ENCODE measurements at regions not wholly inside any gene's neighbourhood (a gene's known extent, or its start where the extent isn't known, plus 50 kb on each side); places are given as distances from the start of the nearest gene placed in this dataset.

GRCh38 chr6:170461556-170462365 is 91.3 kb downstream of the PSMB1 start:
- no peak for DNase-seq (ENCODE audit: low spot score)
- in situ Hi-C loops (cut with MboI; ENCODE audit: low sequenced_read_pairs, unreplicated experiment) = no loop called here
- no peak for TF ChIP-seq CTCF (IDR thresholded peaks at IDR 0.05; ENCODE audit: borderline replicate concordance, control extremely low read depth, extremely low read depth, insufficient read depth, missing control alignments)

GRCh38 chr6:170461111-170461510 is 92.0 kb downstream of the PSMB1 start:
- DNase-seq (ENCODE audit: low spot score) = no peak
- in situ Hi-C loops (cut with MboI; ENCODE audit: low sequenced_read_pairs, unreplicated experiment) = no loop called here
- no peak for TF ChIP-seq CTCF (IDR thresholded peaks at IDR 0.05; ENCODE audit: borderline replicate concordance, control extremely low read depth, extremely low read depth, insufficient read depth, missing control alignments)

GRCh38 chr6:170460641-170461040 is 92.5 kb downstream of the PSMB1 start:
- no peak for DNase-seq (ENCODE audit: low spot score)
- in situ Hi-C loops (cut with MboI; ENCODE audit: low sequenced_read_pairs, unreplicated experiment) = no loop called here
- no peak for TF ChIP-seq CTCF (IDR thresholded peaks at IDR 0.05; ENCODE audit: borderline replicate concordance, control extremely low read depth, extremely low read depth, insufficient read depth, missing control alignments)

GRCh38 chr6:170459451-170459850 is 93.7 kb downstream of the PSMB1 start:
- in situ Hi-C loops (cut with MboI; ENCODE audit: low sequenced_read_pairs, unreplicated experiment) = no loop called here
- DNase-seq (ENCODE audit: low spot score) = peak; percentile 84
- no peak for TF ChIP-seq CTCF (IDR thresholded peaks at IDR 0.05; ENCODE audit: borderline replicate concordance, control extremely low read depth, extremely low read depth, insufficient read depth, missing control alignments)

- in situ Hi-C loops (cut with MboI; ENCODE audit: low sequenced_read_pairs, unreplicated experiment) = no loop called here
- no peak for DNase-seq (ENCODE audit: low spot score)
- TF ChIP-seq CTCF (IDR thresholded peaks at IDR 0.05; ENCODE audit: borderline replicate concordance, control extremely low read depth, extremely low read depth, insufficient read depth, missing control alignments) = no peak
Measured at GRCh38 chr6:170456886-170457698, 96.0 kb downstream of the PSMB1 start.
